ENCODE measurements at regions not wholly inside any gene's neighbourhood (a gene's known extent, or its start where the extent isn't known, plus 50 kb on each side); places are given as distances from the start of the nearest gene placed in this dataset.

DNA sequence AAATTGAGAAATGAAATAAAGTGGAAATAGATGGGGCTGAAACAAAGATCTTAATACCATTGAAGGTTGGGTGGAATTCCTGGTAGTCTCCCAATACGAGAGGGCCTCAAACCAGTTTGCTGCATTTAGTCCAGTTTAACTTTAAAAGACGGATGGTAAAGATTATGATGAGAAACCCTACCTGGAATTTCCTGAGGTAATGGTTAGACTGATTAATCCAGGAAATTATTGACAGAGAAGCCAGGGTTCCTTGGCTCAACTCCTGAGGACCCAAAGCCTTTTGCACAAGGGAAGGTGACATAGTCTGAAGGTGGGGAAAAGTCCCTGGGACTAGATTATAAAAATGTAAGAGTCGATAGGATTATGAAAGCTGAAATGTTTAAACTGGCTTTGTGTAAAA, 133.2 kb upstream of the SLITRK5 start:
- H3K9me3 ChIP-seq (ENCODE audit: control insufficient read depth, insufficient read depth, low read depth, low read length): no peaks in the 10 kb centered on the region
- TF ChIP-seq SIN3A (IDR thresholded peaks at IDR 0.05; ENCODE audit: borderline replicate concordance, insufficient read depth, low read depth, low read length) (no peak), POLR2AphosphoS5 (IDR thresholded peaks at IDR 0.05; ENCODE audit: low read depth, low read length) (no peak), TCF7L2 (IDR thresholded peaks at IDR 0.05; ENCODE audit: low read depth, low read length) (no peak)
- TF ChIP-seq, protein P1, sequence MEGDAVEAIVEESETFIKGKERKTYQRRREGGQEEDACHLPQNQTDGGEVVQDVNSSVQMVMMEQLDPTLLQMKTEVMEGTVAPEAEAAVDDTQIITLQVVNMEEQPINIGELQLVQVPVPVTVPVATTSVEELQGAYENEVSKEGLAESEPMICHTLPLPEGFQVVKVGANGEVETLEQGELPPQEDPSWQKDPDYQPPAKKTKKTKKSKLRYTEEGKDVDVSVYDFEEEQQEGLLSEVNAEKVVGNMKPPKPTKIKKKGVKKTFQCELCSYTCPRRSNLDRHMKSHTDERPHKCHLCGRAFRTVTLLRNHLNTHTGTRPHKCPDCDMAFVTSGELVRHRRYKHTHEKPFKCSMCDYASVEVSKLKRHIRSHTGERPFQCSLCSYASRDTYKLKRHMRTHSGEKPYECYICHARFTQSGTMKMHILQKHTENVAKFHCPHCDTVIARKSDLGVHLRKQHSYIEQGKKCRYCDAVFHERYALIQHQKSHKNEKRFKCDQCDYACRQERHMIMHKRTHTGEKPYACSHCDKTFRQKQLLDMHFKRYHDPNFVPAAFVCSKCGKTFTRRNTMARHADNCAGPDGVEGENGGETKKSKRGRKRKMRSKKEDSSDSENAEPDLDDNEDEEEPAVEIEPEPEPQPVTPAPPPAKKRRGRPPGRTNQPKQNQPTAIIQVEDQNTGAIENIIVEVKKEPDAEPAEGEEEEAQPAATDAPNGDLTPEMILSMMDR (IDR thresholded peaks at IDR 0.05): no peak
- TF ChIP-seq, protein P2, sequence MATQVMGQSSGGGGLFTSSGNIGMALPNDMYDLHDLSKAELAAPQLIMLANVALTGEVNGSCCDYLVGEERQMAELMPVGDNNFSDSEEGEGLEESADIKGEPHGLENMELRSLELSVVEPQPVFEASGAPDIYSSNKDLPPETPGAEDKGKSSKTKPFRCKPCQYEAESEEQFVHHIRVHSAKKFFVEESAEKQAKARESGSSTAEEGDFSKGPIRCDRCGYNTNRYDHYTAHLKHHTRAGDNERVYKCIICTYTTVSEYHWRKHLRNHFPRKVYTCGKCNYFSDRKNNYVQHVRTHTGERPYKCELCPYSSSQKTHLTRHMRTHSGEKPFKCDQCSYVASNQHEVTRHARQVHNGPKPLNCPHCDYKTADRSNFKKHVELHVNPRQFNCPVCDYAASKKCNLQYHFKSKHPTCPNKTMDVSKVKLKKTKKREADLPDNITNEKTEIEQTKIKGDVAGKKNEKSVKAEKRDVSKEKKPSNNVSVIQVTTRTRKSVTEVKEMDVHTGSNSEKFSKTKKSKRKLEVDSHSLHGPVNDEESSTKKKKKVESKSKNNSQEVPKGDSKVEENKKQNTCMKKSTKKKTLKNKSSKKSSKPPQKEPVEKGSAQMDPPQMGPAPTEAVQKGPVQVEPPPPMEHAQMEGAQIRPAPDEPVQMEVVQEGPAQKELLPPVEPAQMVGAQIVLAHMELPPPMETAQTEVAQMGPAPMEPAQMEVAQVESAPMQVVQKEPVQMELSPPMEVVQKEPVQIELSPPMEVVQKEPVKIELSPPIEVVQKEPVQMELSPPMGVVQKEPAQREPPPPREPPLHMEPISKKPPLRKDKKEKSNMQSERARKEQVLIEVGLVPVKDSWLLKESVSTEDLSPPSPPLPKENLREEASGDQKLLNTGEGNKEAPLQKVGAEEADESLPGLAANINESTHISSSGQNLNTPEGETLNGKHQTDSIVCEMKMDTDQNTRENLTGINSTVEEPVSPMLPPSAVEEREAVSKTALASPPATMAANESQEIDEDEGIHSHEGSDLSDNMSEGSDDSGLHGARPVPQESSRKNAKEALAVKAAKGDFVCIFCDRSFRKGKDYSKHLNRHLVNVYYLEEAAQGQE (IDR thresholded peaks at IDR 0.05; ENCODE audit: insufficient read depth in 1 of 2, low read depth in 2 of 2, low read length in 1 of 2): no peak
- intact Hi-C loops (cut with micrococcal nuclease; ENCODE audit: unreplicated experiment) (no loop called here), in situ Hi-C loops (cut with HindIII; ENCODE audit: low pct_unique_long_range_greater_than_20kb, low sequenced_read_pairs) (no loop called here)
- H3K36me3 ChIP-seq (ENCODE audit: control insufficient read depth, insufficient read depth, low read length): no peaks in the 10 kb centered on the region
- H3K4me3 ChIP-seq (ENCODE audit: low read depth in 2 of 2, low read length in 2 of 2): no peak overlapping the region
- no peaks in the 10 kb centered on the region for H3K4me1 ChIP-seq (ENCODE audit: control insufficient read depth, insufficient read depth, low read length)
- BruUV-seq (replicated peaks): no TSS peak
- H3K27ac ChIP-seq (ENCODE audit: low read length): no peak overlapping the region
- ChIA-PET CTCF (no interaction called here), POLR2A (no interaction called here)
- ATAC-seq: no peak
- no peaks in the 10 kb centered on the region for H3K27me3 ChIP-seq (ENCODE audit: control insufficient read depth, insufficient read depth, low read length)
- no peak for DNase-seq (ENCODE audit: low read depth, low spot score)

DNA sequence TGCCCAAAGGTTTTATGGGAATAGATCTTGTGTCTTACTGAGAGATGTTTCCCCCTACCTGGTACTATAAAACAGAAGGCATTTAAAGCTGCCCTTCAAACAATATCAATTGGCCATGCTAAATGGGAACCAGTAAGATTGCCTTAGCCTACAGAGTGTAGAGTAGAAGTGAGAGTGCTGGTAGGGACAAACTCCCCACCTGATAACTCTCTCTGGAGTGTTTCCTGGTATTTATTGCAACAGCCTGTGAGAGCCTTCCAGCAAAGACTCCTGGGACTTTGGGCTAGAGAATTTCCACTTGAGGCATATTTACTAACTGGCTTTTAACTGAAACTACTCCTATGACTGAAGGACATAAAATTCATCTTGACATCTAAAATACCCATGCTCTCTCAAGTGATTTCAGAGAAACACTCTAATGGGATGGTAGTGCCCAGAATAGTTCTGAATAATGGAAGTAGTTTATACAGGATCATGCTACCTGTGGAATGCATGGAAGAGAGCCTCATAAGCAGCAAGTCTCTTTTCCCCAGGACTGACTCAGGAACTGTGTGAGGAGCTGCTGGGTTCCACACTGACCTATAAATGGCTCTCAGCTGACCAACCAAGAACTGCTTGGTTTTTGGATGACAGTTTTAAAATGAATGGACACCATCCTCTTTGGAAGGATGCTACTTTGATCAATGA, 132.7 kb upstream of the SLITRK5 start:
- Histone ChIP-seq H3K4me3 (ENCODE audit: low read depth in 2 of 2, low read length in 2 of 2) (no peak overlapping the region), H3K27me3 (ENCODE audit: control insufficient read depth, insufficient read depth, low read length) (no peaks in the 10 kb centered on the region), H3K9me3 (ENCODE audit: control insufficient read depth, insufficient read depth, low read depth, low read length) (no peaks in the 10 kb centered on the region), H3K27ac (ENCODE audit: low read length) (no peak overlapping the region), H3K36me3 (ENCODE audit: control insufficient read depth, insufficient read depth, low read length) (no peaks in the 10 kb centered on the region), H3K4me1 (ENCODE audit: control insufficient read depth, insufficient read depth, low read length) (no peaks in the 10 kb centered on the region)
- POLR2A ChIA-PET: no interaction called here
- in situ Hi-C loops (cut with HindIII; ENCODE audit: low pct_unique_long_range_greater_than_20kb, low sequenced_read_pairs) (no loop called here), intact Hi-C loops (cut with micrococcal nuclease; ENCODE audit: unreplicated experiment) (no loop called here)
- ATAC-seq (no peak), DNase-seq (ENCODE audit: low read depth, low spot score) (no peak)
- TF ChIP-seq, protein P2 (IDR thresholded peaks at IDR 0.05; ENCODE audit: insufficient read depth in 1 of 2, low read depth in 2 of 2, low read length in 1 of 2): no peak
- TF ChIP-seq SIN3A (IDR thresholded peaks at IDR 0.05; ENCODE audit: borderline replicate concordance, insufficient read depth, low read depth, low read length) (no peak), TCF7L2 (IDR thresholded peaks at IDR 0.05; ENCODE audit: low read depth, low read length) (no peak), POLR2AphosphoS5 (IDR thresholded peaks at IDR 0.05; ENCODE audit: low read depth, low read length) (no peak)
- TF ChIP-seq, protein P1 (IDR thresholded peaks at IDR 0.05): no peak
- CTCF ChIA-PET: no interaction called here
- BruUV-seq (replicated peaks): no TSS peak
